ENCODE measurements at regions not wholly inside any gene's neighbourhood (a gene's known extent, or its start where the extent isn't known, plus 50 kb on each side); places are given as distances from the start of the nearest gene placed in this dataset.
A peak's percentile ranks its signal among the peaks of the same experiment; 100 is the strongest.

DNA sequence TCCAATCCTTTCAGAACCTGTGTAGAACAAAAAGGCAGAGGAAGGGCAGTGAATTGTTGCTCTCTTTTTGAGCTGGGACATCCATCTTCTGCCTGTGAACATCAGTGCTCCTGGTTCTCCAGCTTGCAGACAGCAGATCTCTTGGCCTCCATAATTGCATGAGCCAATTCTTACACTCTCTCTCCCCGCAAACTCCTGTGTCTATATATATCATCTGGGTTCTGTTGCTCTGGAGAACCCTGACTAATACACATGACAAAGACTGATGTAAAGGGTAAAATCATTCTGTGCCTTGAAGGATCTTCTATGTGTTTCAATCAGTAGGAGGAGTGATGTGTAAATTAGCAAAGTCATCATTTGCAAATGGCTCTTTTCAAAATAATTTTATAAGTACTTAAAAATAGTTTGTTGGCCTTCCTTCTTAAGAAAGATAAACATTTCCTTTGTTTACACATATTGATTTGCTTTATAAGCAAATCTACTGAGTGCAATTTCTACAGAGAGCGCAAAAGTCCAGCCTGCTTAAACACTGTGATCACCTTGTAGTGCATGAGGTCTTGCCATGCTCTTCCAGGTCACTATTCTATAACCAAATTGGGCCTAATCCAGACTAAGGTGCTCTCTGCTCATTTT is 154.9 kb upstream of the ANKRD28 start:
- peak; percentile 16 for DNase-seq (ENCODE audit: low read depth)

DNA sequence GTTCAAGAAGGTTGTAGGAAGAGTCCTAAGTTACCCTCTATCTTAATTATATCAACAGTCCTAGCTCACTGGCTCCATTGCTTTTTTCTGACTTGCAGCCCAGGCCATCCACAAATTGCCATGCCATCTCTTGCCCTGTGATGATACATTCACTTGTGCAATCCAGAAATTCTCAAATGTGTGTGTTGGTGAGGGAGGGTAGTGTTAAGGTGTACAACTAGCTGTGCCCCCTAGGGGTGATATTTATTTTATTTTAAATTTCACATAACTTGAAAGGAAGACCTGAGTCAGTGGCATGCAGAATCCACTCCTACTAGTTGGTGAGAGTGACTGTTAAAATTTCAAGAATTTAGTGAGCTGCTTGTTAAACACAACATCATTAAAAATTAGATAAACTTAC is 156.1 kb upstream of the ANKRD28 start:
- DNase-seq (ENCODE audit: low read depth), result peak; percentile 23

DNA sequence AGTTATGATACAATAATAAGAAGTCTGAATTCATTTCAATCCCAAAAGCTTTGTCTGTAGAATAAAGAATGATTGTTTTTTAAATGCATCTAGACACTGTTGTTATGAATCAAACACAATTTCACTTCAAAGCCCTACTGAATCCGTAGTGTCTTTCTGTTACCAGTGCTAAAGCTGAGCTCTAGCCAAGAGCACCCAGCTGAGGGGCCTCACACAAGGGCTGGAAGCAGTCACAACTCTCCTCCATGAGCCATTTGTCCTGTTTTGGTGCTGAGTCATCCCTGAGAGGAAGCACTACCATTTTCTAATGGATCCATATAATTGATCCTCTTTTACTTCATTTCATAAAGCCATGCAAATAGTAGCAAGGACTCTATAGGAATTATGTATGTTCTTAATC is 158.2 kb upstream of the ANKRD28 start:
- DNase-seq (ENCODE audit: low read depth), result no peak

DNA sequence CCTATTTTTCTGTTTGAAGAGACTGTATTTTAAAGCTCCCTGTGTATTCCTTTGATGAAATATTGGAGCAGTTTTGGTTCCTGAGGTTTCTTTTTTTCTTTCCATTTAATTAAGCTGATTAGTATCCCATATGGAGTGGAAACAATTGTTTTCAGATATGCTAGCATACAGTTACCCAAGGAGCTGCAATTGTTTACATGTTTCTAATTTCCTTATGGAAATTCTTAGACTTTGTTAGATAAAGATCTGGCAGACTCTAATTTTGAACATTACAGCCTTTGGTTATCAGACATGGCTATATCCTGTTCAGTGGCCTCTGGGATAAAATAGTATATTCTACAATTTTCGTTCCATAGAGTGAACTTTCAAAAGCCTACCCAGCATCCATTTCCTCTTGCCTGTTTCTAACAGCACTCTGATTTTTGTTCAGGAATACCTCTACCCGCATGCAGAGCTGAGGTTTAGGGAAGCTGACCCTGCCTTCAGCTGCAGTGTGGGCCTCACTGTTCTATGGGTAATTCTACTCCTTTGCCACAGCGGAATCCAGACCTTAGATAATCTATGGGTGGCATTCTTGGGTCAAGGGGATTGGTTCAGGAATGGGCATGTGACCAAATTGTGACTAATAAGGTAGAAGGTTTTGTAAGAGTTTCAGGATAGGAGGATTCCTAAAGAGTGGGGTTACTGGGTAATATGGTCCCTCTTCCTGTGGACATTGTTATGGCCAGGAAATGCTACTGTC is 161.1 kb upstream of the ANKRD28 start:
- DNase-seq (ENCODE audit: low read depth), result no peak

DNA sequence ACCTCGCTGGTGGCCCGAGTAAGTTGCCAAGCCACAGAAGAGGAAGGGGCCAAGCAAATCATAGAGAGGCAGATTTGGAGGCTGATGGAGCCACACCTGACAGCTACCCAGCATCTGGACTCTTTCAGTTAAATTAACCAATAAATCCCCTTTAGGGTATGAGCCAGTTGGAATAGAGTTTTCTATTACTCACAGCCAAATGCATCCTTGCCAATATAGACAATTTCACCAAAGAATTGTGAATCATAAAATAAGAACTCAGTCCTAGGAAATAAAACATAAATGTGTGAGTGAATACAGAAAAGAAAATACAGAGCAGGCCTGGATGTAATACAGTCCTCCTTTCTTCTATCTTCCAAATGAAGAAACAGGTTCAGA is 161.6 kb upstream of the ANKRD28 start:
- DNase-seq (ENCODE audit: low read depth), result no peak

DNA sequence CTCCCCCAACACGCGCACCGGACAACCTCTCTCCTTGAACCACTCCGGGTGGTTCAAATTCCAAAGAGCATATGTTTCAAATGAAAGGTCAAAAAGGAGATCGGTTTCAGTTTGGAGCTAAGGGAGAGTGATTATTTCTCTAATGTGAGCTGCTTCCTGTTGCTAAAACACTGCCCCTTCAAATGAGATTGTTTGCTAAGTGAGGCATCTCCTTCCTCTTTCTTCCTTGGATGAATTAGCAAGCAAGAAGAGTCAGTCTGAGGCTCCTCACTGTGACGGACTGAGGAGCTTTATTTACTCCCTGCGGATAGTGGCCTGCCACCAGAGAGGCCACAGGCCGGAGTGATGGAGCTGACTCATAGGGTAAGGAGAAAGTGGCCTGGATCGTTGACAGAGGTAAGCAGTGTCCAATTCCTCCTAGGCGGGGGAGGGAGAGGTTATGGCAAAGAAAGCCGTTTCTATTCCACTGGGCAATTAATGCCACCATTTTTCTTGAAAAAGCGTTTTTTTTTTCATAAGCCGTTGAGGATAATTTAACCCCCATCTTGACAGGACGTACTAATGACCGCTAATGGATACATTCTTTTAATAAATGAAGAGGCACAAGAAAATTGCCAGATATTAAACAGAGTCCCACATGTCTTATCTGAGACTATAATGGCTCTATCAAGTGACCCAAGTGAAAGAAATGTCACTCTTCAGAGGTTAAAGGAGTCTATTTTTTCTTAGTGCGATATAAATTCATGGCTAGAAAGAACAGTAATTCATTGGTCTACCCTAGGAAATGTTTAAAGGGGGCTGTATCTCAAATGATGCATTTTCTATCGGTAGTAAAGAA is 167.0 kb upstream of the ANKRD28 start:
- DNase-seq (ENCODE audit: low read depth), result peak; percentile 45

DNA sequence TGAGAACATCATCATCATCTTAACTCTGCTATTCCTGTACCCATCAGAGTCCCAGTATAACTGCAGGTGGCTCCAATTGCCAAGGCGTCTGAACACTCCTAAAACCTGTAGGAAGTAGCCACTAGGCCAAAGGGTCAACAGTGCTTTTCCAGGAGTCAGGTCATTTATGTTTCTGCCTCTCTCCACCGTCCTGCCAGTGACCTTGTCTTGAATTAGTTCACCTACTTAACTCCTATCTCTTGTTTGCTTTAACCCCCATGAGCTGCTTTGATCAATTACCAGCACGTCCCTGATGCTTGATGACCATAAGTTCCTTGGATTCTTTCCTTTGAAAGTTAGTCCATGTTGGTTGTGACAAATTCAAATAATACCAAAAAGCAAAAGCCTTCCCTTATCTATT is 169.8 kb upstream of the ANKRD28 start:
- no peak for DNase-seq (ENCODE audit: low read depth)

DNA sequence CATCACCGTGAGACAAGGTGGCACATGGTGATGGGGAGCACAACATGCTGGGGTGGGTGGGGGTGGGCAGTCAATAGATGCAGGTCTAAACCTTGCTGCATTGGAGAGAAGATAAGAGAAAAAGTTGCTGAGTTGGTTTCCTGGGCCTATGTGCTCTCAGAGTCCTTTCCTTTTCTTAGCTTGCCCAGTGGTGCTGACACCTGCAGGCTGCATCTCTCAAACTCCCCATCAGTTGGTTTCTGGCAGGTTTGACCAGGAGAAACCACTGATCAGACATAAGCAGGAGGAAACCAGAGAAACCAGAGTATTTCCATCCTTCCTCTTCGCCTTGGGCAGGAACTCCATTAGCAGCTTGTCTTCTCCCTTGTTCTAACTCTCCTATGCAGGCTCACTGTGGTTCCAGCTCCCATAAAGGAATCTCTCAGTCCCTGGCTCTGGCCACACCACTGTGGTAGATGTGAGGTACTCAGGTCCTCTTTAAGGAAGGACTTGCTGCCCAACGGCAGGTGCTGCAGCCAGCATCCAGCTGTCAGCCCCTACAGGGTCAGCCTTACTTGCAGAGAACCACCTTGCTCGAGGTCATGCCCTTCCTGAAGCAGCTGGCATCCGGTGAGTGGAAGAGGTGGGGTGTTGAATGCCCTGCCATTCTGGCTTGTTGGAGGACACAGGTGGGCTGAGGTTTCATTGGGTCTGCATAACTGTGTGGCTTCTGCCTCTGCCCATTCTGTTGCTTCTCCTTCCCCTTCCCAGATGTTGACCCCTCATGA is 172.3 kb upstream of the ANKRD28 start:
- DNase-seq (ENCODE audit: low read depth), result no peak

DNA sequence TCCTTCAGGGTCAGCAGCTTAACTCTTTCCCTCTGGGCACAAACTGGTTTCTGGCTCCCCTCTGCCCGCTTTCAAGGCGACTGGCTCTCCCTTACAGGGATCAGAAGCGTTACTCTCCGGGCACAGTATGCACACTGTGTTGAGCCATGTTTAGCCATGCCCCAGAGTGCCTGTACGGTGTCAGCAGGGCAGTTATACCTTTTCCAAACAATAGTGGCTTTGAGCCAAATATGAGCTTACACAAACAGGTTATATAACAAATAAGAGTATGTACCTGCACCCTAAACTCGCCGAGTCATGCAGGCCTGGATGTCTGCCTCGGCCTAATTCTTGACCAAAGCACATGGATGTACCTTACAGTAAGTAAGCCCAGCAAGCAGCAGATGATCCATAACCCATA is 175.6 kb upstream of the ANKRD28 start:
- no peak for DNase-seq (ENCODE audit: low read depth)

DNA sequence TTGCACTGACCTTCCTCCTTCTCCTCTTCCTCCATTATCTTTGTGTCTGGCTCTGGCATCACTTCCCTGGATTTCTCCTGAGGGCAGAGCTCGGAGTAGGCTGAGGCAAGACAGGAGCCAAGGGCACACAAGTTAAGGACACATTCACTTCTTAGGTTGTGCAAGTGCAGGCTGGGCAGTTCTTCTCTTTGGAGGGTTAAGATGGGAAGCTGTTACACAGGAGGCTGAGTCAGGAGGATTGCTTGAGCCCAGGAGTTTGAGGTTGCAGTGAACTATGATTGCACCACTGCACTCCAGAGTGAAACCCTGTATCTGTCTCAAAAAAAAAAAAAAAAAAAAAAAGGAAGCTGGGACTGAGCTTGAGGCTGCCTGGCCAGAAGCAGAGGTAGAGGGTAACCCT is 176.2 kb upstream of the ANKRD28 start:
- no peak for DNase-seq (ENCODE audit: low read depth)

DNA sequence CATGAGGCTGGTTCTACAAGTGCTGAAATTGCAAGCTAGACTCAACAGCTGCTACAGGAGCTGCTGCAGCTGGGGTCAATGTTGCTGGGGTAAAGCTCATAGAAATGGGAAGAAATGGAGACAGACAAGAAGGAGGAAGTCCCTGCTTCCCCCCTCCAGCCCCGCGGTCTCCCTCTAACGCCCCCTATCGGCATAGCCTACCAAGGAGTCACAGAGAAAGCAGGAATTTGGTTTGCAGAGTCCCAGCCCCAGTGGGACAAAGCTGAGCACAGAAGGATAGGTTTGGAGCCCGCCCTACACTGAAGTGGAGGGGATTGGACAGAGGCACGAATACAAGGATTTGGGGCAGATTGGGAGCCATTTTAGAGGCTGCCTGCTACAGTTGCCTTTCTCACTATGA is 176.9 kb upstream of the ANKRD28 start:
- peak; percentile 29 for DNase-seq (ENCODE audit: low read depth)

DNA sequence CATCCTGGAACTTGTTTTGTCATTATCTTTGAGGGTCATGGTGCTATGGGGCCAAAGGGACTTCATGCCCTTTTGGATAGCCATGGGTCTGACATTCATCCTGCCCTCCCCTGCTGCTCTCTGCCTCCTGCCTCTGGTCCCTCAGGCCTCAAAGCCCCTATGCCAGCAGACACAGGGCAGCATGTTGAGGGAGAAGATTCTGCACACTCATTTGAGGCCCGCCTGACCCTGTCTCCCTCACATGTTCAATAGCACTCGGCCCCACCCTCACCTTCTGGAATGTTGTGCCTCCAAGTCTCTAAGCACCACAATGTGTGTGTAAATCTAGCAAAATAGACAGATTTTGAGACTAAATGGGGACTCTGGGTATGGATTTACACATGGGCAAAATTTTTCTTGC is 178.7 kb upstream of the ANKRD28 start:
- no peak for DNase-seq (ENCODE audit: low read depth)

DNA sequence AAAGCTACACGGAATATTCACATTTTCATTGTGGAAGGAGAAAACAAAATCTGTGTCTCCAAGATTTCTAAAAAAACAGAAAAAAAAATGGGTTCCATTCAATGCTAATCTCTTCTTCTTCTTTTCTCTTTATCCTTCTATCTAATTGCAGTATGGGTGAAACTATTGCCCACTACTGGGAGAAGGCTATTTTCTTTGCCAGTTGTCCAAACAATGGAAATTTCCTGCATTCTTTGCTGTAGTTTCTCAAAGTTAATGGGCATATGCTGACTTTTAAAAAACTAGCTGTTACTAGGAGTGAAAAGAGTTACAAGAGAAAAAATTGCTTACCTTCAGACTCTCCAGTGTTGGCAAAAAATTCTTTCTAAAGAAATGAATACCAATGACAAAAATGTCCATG is 179.3 kb upstream of the ANKRD28 start:
- DNase-seq (ENCODE audit: low read depth), result no peak

DNA sequence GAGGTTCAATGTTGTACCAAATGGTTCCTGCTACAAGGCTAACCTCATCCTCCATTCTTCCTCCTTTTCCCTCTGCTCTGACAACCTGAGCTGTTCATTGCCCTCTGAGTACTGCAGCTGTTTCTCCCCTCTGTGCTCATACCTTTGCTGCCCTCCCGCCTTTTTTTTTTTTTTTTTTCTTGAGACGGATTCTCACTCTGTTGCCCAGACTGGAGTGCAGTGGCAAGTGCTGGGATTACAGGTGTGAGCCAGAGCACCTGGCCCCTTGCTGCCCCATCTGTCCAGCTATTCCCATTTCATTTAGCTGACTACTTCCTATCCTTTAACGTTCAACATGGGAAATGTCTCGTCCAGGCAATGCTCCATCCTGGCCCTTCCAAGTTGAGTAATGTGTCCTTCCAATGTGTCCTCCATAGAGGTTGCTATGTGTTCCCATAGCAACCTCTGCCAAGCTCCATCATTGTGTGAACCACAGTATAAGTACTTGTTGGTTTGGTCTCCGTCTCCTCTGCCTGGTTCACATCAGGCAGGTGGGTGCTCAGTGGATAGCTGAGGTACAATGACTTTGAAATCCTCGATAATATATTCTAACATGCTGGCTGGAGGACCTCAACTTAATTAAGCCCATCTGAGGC is 179.9 kb upstream of the ANKRD28 start:
- DNase-seq (ENCODE audit: low read depth), result no peak

DNA sequence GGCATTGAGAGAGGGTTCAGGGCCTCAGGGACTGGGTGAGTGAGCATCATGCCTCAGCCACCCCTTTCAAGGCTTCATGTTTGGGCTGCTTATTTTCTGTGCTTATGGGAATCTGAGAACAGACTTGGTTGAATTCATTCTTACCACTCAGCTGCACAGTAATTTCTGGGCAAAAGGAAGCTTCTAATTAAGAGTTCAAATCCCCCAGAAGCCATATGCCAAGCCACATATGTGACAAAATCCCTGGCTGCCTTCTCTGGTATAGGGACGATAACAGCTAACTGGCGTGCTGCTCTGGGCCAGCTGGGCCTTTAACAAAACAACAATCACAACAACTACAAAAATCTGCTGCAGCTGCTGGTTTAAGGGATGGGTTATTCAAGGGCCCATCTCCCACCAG is 181.0 kb upstream of the ANKRD28 start:
- no peak for DNase-seq (ENCODE audit: low read depth)

DNA sequence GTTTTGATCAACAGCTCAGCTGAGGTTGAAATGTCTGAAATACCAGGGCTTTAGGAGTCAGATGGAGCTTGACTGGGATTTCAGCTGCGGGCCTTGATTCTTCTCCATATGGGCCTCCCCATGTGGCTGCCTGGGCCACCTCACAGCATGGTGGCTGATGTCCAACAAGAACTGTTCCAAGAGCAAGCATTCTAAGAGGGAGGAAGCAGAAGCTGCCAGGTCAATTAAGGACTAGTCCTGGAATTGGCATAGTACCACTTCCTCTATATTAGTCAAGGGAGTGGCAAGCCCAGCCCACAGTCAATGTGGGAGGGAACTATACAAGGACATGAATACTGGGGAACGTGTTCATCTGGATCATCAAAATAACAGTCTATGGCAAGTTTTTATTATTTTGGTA is 181.7 kb upstream of the ANKRD28 start:
- no peak for DNase-seq (ENCODE audit: low read depth)

DNA sequence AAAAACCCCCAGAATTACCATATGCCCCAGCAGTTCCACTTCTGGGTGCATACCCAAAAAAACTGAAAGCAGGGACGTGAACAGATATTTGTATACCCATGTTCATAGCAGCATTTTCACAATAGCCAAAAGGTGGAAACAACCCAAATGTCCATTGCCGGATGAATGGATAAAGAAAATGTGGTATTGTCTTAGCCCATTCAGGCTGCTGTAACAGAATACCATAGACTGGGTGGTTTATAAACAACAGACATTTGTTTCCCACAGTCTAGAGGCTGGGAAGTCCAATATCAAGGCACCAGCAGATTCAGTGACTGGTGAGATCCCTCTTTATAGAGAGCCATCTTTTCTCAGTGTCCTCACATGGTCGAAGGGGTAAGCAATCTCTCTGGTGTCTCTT is 182.1 kb upstream of the ANKRD28 start:
- no peak for DNase-seq (ENCODE audit: low read depth)

DNA sequence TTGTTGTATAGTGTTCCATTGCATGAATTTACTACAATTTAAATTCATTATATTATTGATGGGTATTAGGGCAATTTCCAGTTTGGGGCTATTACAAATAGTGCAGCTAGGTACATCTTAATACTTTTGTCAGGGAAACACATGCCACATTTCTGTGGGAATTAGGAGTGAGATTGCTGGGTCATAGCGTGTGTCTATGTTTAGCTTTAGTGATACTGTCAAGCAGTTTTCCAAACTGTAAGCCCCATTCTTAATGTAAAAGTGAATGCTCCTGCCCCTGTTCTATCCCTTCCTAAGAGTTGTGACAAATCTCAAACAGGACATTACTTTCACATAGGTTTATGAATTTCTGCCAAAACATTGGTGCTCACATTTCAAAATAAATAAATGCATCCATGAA is 184.5 kb upstream of the ANKRD28 start:
- DNase-seq (ENCODE audit: low read depth), result no peak

DNA sequence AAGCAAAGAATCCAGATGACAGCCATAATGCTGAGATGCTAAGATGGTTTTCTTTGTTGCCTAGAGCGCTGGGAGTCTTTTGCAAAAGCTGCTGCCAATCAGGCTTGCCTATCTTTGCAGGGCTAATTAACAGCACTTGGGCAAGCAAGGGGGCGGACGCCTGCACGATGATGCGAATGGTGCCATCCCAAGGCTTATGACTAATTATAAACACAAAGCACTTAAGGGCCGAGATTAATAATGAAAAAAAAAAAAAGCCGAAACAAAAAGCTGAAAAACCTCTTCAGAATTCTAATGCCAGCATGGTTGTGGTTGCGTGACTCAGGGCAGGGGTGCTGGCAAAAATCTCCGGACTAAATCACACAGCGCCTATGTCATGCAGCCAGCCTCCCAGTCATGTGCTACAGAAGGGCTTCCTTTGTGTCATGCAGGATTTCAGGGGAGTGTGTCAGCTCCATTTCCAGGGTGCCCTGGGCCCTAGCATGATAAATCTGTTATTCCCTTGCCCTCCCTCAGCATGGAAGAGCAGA is 185.0 kb upstream of the ANKRD28 start:
- DNase-seq (ENCODE audit: low read depth), result peak; percentile 98

DNA sequence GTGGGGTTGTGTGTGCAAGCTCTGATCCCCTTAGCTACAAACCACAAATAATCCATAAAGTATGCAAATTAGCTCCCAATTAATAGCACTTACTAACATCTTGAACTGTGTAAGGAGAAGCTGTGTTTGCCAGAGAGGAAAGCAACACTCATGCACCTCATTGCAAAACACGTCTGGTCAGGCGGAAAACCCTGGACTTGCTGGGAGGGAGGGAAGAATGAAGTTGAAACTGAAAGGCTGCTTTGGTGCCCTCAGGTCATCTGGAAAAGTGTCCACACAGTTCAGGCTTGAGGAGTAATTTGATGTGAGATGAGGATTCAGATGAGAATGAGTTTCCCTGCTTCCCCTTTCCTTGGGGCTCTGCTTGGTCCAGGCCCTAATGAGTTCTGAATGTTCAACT is 185.5 kb upstream of the ANKRD28 start:
- peak; percentile 75 for DNase-seq (ENCODE audit: low read depth)

DNA sequence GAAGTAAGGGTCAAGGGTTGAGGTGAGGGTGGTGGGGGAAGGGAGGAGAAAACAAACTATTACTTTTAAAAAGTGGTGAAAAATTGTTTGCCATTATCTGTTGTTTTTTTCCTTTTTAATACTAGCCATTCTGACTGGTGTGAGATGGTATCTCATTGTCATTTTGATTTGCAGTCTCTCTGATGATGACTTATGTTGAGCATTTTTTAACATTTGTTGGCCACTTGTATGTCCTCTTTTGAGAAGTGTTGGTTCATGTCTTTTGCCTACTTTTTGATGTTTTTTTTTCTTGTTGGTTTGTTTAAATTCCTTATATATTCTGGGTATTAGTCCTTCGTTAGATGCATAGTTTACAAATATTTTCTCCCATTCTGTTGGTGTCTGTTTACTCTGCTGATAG is 185.9 kb upstream of the ANKRD28 start:
- DNase-seq (ENCODE audit: low read depth), result no peak

Data from LHCN-M2 (cell line).